Thymus (tissue), 11 donors: ENCODE measurements at regions not wholly inside any gene's neighbourhood (a gene's known extent, or its start where the extent isn't known, plus 50 kb on each side); places are given as distances from the start of the nearest gene placed in this dataset.

Experiments
- DNase-seq, 9 donors: peaks; one replicate each; pipeline ENCODE4 v3.0.0-alpha.2; 2013; ENCODE audit warnings: low spot score in 9 of 9, low read depth in 6 of 9, missing footprints in 1 of 9
- H3K27ac ChIP-seq, 2 donors: one replicate each; pipeline ENCODE4 v1.5.1; 2013; ENCODE audit warnings: control low read depth in 1 of 2, low read depth in 1 of 2, low read length in 1 of 2, mild to moderate bottlenecking in 1 of 2, moderate library complexity in 1 of 2
- H3K27me3 ChIP-seq, 2 donors: one replicate each; pipeline ENCODE4 v1.5.1; 2013; ENCODE audit warnings: low read length in 1 of 2; ENCODE audit not compliant: control insufficient read depth in 2 of 2, insufficient read depth in 1 of 2
- H3K36me3 ChIP-seq, 2 donors: one replicate each; pipeline ENCODE4 v1.5.1; 2013; ENCODE audit warnings: low read length in 1 of 2, mild to moderate bottlenecking in 1 of 2, moderate library complexity in 1 of 2; ENCODE audit not compliant: control insufficient read depth in 2 of 2, insufficient read depth in 2 of 2
- H3K4me1 ChIP-seq, 2 donors: one replicate each; pipeline ENCODE4 v1.5.1; 2013; ENCODE audit warnings: low read length in 2 of 2; ENCODE audit not compliant: control insufficient read depth in 2 of 2, insufficient read depth in 2 of 2
- H3K4me3 ChIP-seq, 2 donors: one replicate each; pipeline ENCODE4 v1.5.1; 2013; ENCODE audit warnings: low read length in 2 of 2, control low read depth in 1 of 2, mild to moderate bottlenecking in 1 of 2
- H3K9me3 ChIP-seq, 2 donors: one replicate each; pipeline ENCODE4 v1.5.1; 2013; ENCODE audit warnings: low read length in 1 of 2, mild to moderate bottlenecking in 1 of 2; ENCODE audit not compliant: control insufficient read depth in 2 of 2, insufficient read depth in 1 of 2
- WGBS: extraction: QIAGEN DNeasy Blood & Tissue Kit; methylation state at CpG from one replicate; pipeline ENCODE4 v1.1.7; 2013; 5-methylcytosine and 5-hydroxymethylcytosine counted together
- donor health status: healthy.

- 93% methylated on average over 5 of the region's 5 CpGs for WGBS
- no peaks in the 10 kb centered on the region for H3K27me3 ChIP-seq
- H3K9me3 ChIP-seq = no peaks in the 10 kb centered on the region
- no peak for DNase-seq
- H3K36me3 ChIP-seq = no peaks in the 10 kb centered on the region
- no peak overlapping the region for H3K4me3 ChIP-seq
- H3K27ac ChIP-seq = no peak overlapping the region
- H3K4me1 ChIP-seq = no peaks in the 10 kb centered on the region
Observed at GRCh38 chr2:71815701-71816474, 331.8 kb downstream of the CYP26B1 start.

GRCh38 chr2:71814885-71815284, 332.8 kb downstream of the CYP26B1 start:
- H3K4me1 ChIP-seq = no peaks in the 10 kb centered on the region
- WGBS = 75% methylated on average over 2 of the region's 2 CpGs
- H3K27me3 ChIP-seq = no peaks in the 10 kb centered on the region
- no peak overlapping the region for H3K4me3 ChIP-seq
- H3K36me3 ChIP-seq = no peaks in the 10 kb centered on the region
- DNase-seq = no peak
- no peak overlapping the region for H3K27ac ChIP-seq
- no peaks in the 10 kb centered on the region for H3K9me3 ChIP-seq

- Histone ChIP-seq H3K4me1 (no peaks in the 10 kb centered on the region), H3K27me3 (no peaks in the 10 kb centered on the region), H3K4me3 (no peak overlapping the region), H3K9me3 (no peaks in the 10 kb centered on the region), H3K27ac (no peak overlapping the region), H3K36me3 (no peaks in the 10 kb centered on the region)
- WGBS = 88% methylated on average over 4 of the region's 4 CpGs
- DNase-seq = no peak
Observed at GRCh38 chr2:71813807-71814470, 333.7 kb downstream of the CYP26B1 start.

- no peaks in the 10 kb centered on the region for H3K9me3 ChIP-seq
- H3K27ac ChIP-seq = no peak overlapping the region
- no peaks in the 10 kb centered on the region for H3K4me1 ChIP-seq
- H3K27me3 ChIP-seq = no peaks in the 10 kb centered on the region
- WGBS = 72% methylated on average over 4 of the region's 4 CpGs
- no peak for DNase-seq
- no peaks in the 10 kb centered on the region for H3K36me3 ChIP-seq
- H3K4me3 ChIP-seq = no peak overlapping the region
Observed at GRCh38 chr2:71813315-71813714, 334.3 kb downstream of the CYP26B1 start.

- H3K4me3 ChIP-seq = no peak overlapping the region
- no peaks in the 10 kb centered on the region for H3K36me3 ChIP-seq
- H3K9me3 ChIP-seq = no peaks in the 10 kb centered on the region
- no peaks in the 10 kb centered on the region for H3K27me3 ChIP-seq
- H3K4me1 ChIP-seq = no peaks in the 10 kb centered on the region
- H3K27ac ChIP-seq = no peak overlapping the region
- whole genome bisulfite sequencing = 97% methylated on average over 2 of the region's 2 CpGs
- no peak for DNase-seq
Observed at GRCh38 chr2:71812736-71813135, 334.9 kb downstream of the CYP26B1 start.

- 93% methylated on average over 4 of the region's 4 CpGs for WGBS
- Histone ChIP-seq H3K4me1 (no peaks in the 10 kb centered on the region), H3K4me3 (no peak overlapping the region), H3K9me3 (no peaks in the 10 kb centered on the region), H3K27me3 (no peaks in the 10 kb centered on the region), H3K36me3 (no peaks in the 10 kb centered on the region), H3K27ac (no peak overlapping the region)
- no peak for DNase-seq
Observed at GRCh38 chr2:71811726-71812125, 335.9 kb downstream of the CYP26B1 start.

GRCh38 chr2:71811157-71811556, 336.5 kb downstream of the CYP26B1 start:
- DNase-seq = no peak
- no peaks in the 10 kb centered on the region for H3K36me3 ChIP-seq
- H3K9me3 ChIP-seq = no peaks in the 10 kb centered on the region
- H3K4me3 ChIP-seq = no peak overlapping the region
- no peaks in the 10 kb centered on the region for H3K27me3 ChIP-seq
- no peak overlapping the region for H3K27ac ChIP-seq
- no peaks in the 10 kb centered on the region for H3K4me1 ChIP-seq

GRCh38 chr2:71807581-71808451, 339.8 kb downstream of the CYP26B1 start:
- Histone ChIP-seq H3K27ac (no peak overlapping the region), H3K27me3 (no peaks in the 10 kb centered on the region), H3K4me1 (no peaks in the 10 kb centered on the region), H3K9me3 (no peaks in the 10 kb centered on the region), H3K4me3 (no peak overlapping the region), H3K36me3 (no peaks in the 10 kb centered on the region)
- no peak for DNase-seq
- WGBS = 87% methylated on average over 8 of the region's 8 CpGs

- DNase-seq = no peak
- WGBS = 82% methylated on average over 3 of the region's 3 CpGs
- no peak overlapping the region for H3K4me3 ChIP-seq
Observed at GRCh38 chr2:71806432-71806831, 341.2 kb downstream of the CYP26B1 start.

More at GRCh38 chr2:71806432-71806831, 341.2 kb downstream of the CYP26B1 start:
- Histone ChIP-seq H3K36me3 (no peaks in the 10 kb centered on the region), H3K27ac (no peak overlapping the region), H3K4me1 (no peaks in the 10 kb centered on the region), H3K27me3 (no peaks in the 10 kb centered on the region), H3K9me3 (no peaks in the 10 kb centered on the region)
